ENCODE measurements at regions not wholly inside any gene's neighbourhood (a gene's known extent, or its start where the extent isn't known, plus 50 kb on each side); places are given as distances from the start of the nearest gene placed in this dataset.

DNA sequence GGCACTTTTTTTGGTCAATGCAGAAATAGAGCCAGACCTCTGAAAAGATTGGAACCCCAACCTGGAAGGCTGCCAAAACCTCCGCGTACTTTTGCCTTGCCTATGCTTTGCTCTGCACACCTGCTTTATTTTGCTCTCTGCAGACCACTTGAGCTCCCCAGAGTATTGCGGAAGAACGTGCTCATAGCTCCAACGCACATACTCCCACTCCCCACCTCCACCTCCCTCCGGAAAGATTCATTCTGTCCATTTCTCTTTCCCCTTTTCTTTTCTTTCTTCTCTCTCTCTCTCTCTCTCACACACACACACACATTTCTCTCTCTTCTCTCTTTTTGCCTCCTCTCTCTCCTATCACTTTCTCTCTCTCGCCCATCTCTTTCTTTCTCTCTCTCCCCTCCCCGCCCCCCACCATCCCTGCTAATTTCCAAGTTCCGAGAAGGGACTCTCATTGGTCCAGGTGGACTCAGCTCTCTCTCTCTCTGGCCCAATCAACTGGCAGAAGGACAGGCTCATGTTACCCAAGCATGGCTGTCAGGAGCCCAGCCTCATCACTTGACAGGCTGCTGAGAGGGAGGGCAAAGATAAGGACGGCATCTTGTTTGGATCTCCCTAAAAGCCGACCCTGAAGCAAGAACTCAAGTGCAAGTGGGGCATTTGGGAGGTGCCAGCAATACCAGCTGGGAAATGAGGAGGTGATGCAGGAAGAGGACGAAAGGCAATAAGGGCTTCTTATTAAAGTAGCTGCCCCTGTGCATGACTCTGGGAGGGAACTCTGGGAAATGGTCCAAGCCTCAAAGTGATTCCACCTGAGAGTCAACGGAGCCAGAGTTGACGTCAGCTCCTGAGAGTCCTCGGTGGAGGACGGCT is 246.1 kb downstream of the LY86 start:
- no peak overlapping the region; the same call in 1 of the 2 replicates for H3K4me2 ChIP-seq (ENCODE audit: insufficient read depth, low read length)
- no peak for FAIRE-seq
- no peak overlapping the region for H3K27ac ChIP-seq (ENCODE audit: extremely low read depth, low read depth, low read length)
- peaks cover 8 to 29% of the 10 kb centered on the region in 2 experiments for H3K27me3 ChIP-seq (ENCODE audit: control insufficient read depth in 2 of 2, insufficient read depth in 2 of 2, low read length in 2 of 2)
- BruUV-seq (replicated peaks): no TSS peak
- peak; percentile 47; the same call in 2 of the 3 replicates for ATAC-seq
- in situ Hi-C loops (cut with MboI): no loop called here
- intact Hi-C loops (cut with micrococcal nuclease): no loop called here
- no peaks in the 10 kb centered on the region for H4K20me1 ChIP-seq (replicated peaks; ENCODE audit: control insufficient read depth, insufficient read depth, low read length)
- peak overlapping the region in 1 of 2 experiments; percentile 14; a peak in 1 of 4 replicates for H3K9ac ChIP-seq (ENCODE audit: insufficient read depth in 1 of 2, low read depth in 2 of 2, low read length in 2 of 2)
- no peak overlapping the region for H3K4me3 ChIP-seq
- ChIA-PET POLR2A (interaction anchor here (0.6 to 1.1 kb wide), 4 partner anchors 9 to 375 kb away, joined by 3 to 4 read pairs (median 3); no protein-coding TSS in a partner anchor), CTCF (ENCODE audit: low intra/inter-chr PET ratio) (interaction anchor here (0.7 kb wide), 1 partner anchor 1407 kb away, joined by 3 read pairs; no protein-coding TSS in a partner anchor)
- H3K4me1 ChIP-seq (replicated peaks in 1 of 2; ENCODE audit: control insufficient read depth in 2 of 2, insufficient read depth in 2 of 2, low read length in 2 of 2): peaks cover 0 to 3% of the 10 kb centered on the region in 2 experiments; a peak in 2 of 5 replicates
- no peaks in the 10 kb centered on the region for H3K36me3 ChIP-seq (ENCODE audit: control insufficient read depth, insufficient read depth, low read length)
- H3K9me3 ChIP-seq (replicated peaks; ENCODE audit: control insufficient read depth, insufficient read depth, low read depth, low read length): no peaks in the 10 kb centered on the region
- H2AFZ ChIP-seq (ENCODE audit: low read depth, low read length): peak overlapping the region; percentile 18; the same call in 1 of the 2 replicates
- no peak for DNase-seq (ENCODE audit: extremely low read depth in 1 of 4, low spot score in 3 of 4)
- WGBS (ENCODE audit: insufficient coverage, low coverage, missing lambda C conversion rate): 10% methylated on average over 16 of the region's 16 CpGs
- H3K79me2 ChIP-seq (ENCODE audit: control insufficient read depth, insufficient read depth, low read length): no peaks in the 10 kb centered on the region
- no peaks in the 10 kb centered on the region for H3K9me1 ChIP-seq (ENCODE audit: control insufficient read depth, insufficient read depth, low read length)
- TF ChIP-seq ZBTB7A (IDR thresholded peaks at IDR 0.05; ENCODE audit: borderline replicate concordance, control insufficient read depth, low read depth, low read length) (no peak), ZNF253 (CRISPR knock-in tag; conservative IDR thresholded peaks at IDR 0.05) (no peak), KLF10 (CRISPR knock-in tag; IDR thresholded peaks at IDR 0.05) (no peak), ZNF668 (CRISPR knock-in tag; IDR thresholded peaks at IDR 0.05) (no peak), SMARCB1 (IDR thresholded peaks at IDR 0.05; ENCODE audit: insufficient read length, low read depth) (no peak), TOE1 (IDR thresholded peaks at IDR 0.05; ENCODE audit: borderline replicate concordance) (no peak), TOE1 (CRISPR knock-in tag; IDR thresholded peaks at IDR 0.05; ENCODE audit: borderline replicate concordance, low read depth) (no peak), RFX7 (CRISPR knock-in tag; IDR thresholded peaks at IDR 0.05) (no peak), OTX1 (CRISPR knock-in tag; IDR thresholded peaks at IDR 0.05) (0 out of 2 replicates have a peak, but pooled peaks have one; percentile 8), ZFPM2 (CRISPR knock-in tag; IDR thresholded peaks at IDR 0.05) (no peak), ZNF217 (CRISPR knock-in tag; IDR thresholded peaks at IDR 0.05) (no peak), NCOA6 (IDR thresholded peaks at IDR 0.05) (no peak), BDP1 (IDR thresholded peaks at IDR 0.05; ENCODE audit: insufficient read depth, insufficient read length) (no peak), ZNF263 (CRISPR knock-in tag; IDR thresholded peaks at IDR 0.05; ENCODE audit: borderline replicate concordance) (peak; percentile 54; the same call in 1 of the 2 replicates), CREB1 (IDR thresholded peaks at IDR 0.05) (no peak), CREB1 (CRISPR knock-in tag; IDR thresholded peaks at IDR 0.05) (no peak), NBN (IDR thresholded peaks at IDR 0.05; ENCODE audit: low read depth) (no peak)
- TF ChIP-seq, protein P1, sequence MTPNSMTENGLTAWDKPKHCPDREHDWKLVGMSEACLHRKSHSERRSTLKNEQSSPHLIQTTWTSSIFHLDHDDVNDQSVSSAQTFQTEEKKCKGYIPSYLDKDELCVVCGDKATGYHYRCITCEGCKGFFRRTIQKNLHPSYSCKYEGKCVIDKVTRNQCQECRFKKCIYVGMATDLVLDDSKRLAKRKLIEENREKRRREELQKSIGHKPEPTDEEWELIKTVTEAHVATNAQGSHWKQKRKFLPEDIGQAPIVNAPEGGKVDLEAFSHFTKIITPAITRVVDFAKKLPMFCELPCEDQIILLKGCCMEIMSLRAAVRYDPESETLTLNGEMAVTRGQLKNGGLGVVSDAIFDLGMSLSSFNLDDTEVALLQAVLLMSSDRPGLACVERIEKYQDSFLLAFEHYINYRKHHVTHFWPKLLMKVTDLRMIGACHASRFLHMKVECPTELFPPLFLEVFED (CRISPR knock-in tag; conservative IDR thresholded peaks at IDR 0.05): 0 out of 2 replicates have a peak, but pooled peaks have one; percentile 35
- TF ChIP-seq, protein P2, sequence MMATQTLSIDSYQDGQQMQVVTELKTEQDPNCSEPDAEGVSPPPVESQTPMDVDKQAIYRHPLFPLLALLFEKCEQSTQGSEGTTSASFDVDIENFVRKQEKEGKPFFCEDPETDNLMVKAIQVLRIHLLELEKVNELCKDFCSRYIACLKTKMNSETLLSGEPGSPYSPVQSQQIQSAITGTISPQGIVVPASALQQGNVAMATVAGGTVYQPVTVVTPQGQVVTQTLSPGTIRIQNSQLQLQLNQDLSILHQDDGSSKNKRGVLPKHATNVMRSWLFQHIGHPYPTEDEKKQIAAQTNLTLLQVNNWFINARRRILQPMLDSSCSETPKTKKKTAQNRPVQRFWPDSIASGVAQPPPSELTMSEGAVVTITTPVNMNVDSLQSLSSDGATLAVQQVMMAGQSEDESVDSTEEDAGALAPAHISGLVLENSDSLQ (IDR thresholded peaks at IDR 0.05): 0 out of 2 replicates have a peak, but pooled peaks have one; percentile 43
- TF ChIP-seq, protein P3, sequence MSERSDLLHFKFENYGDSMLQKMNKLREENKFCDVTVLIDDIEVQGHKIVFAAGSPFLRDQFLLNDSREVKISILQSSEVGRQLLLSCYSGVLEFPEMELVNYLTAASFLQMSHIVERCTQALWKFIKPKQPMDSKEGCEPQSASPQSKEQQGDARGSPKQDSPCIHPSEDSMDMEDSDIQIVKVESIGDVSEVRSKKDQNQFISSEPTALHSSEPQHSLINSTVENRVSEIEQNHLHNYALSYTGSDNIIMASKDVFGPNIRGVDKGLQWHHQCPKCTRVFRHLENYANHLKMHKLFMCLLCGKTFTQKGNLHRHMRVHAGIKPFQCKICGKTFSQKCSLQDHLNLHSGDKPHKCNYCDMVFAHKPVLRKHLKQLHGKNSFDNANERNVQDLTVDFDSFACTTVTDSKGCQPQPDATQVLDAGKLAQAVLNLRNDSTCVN (CRISPR knock-in tag; IDR thresholded peaks at IDR 0.05): 0 out of 2 replicates have a peak, but pooled peaks have one; percentile 65

All from K562 (cell line).